HG03520 (cell line): ENCODE measurements at regions not wholly inside any gene's neighbourhood (a gene's known extent, or its start where the extent isn't known, plus 50 kb on each side); places are given as distances from the start of the nearest gene placed in this dataset.

ENCODE experiments used
- ATAC-seq: cut with Tn5 transposase; IDR thresholded peaks from one replicate; pipeline ENCODE4 v1.9.1; 2021; ENCODE audit warnings: mild to moderate bottlenecking, moderate library complexity; ENCODE audit not compliant: unreplicated experiment

DNA sequence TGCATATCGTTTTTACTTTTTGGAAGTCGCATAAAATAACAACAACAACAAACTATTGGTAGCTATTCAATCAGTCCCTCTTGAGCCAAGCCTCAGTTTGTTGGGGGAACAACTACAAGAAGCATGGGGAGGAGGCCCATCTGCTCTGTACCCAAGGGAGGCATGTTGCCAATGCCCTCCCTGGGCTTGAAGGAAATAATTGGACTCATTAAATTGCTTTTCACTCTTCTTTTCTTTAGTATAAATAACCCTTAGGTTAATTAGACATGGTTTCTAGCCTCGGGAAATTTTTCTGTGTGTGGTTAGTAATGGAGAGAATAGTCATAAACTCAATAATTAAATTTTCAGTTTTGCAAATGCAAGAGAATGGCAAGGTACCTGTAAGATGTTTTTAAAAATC lies 500.7 kb downstream of the TLE4 start:
- ATAC-seq: no peak

DNA sequence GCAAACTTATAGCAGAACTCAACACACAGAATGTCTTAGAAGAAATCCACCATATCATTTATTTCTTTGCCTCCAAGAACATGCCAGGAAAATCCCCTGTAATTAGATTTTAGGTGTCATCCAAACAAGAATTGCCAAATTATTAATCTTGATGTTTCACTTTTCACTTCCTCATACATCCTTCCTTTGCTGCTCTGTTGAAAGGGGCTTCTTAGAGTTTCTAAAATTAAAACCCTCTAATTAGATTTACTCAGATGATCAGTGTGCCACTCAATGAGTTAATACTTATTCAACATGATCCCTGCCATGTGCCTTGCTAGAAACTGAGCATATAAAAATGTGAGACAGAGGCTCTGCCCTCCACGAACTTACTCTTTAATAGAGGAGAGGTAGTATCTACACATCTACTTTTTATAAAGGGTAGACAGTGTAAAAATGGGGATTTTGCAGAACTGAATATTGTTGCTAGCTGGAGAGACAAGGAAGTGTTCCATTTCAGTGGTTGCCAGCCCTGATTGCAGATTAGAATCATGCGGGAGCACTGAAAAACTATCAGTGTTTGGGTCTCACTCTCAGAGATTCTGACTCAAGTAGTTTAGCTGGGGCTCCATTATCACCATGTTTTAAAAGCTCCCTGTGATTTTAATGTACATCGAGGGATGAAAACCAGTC lies 498.4 kb downstream of the TLE4 start:
- ATAC-seq: no peak

DNA sequence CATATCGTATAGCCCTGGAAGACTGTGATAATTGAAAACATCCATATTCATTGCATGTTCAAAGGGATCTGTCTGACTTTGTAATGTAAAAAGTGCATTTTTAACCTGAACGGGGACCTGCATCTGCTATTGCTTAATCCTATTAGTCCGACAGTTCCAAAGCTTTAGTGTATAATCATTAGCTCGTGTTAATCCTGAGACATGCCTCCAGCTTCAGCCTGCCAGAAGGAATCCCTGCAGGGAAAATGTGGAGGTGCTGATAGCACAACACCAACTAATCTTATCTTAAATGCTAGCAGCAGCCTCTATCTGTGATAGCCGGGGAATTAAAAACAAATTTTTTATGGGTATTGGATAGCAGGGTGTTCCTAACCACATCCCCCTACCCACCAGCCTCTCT lies 495.2 kb downstream of the TLE4 start:
- no peak for ATAC-seq

DNA sequence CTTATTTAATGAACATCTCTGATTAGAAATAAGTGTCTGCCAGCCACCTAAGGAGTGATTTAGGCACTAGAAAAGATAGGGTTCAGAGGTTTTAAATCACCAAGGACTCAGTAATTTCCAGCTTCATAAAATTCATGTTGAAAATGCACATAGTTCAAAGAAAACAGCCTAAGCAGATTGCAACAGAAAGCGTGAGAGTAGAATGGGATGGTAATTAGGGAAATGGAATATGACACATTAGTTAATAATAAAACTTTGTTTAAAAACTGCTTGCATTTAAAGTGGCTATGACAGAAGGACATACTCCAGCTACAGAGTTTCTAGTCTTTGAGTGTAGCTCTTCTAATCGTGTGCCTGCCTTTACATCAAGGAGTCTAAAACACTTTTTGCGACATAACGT lies 490.8 kb downstream of the TLE4 start:
- no peak for ATAC-seq

DNA sequence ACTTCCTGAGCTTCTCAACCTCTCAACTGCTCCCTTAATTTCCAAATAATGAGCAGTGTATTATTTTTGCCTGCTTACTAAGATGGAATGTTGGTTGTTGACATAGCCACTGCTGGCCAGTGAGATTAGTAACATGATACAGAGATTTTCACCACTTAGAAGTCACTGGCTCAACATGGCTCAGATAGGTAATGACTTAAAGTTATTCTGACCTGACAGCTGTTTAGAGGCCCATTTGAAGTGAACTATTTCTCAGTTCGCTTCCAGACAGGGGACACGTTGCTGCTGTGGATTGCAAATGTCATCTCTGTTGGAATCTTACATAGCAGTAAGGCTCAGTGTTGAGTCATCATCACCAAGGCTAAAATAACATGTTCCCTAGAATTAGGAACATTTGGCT lies 490.2 kb downstream of the TLE4 start:
- no peak for ATAC-seq

DNA sequence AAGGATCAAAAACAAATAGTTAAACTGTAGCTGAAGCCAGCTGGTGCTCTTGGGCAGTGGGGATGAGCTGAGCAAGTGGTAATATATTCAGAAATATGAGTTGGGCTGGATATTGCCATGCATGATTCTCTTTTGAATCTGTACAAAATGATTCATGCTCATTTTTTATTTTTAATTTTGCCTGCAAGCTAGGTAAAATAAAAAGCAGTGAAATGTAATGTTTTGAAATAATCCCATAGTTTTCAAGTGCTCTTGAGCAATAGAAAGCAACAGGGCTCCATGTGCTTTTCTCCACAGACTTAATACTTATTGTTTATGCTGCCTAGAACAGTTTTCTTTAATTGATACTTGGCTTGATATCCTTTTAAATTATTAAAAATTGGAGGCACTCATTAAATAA lies 489.3 kb downstream of the TLE4 start:
- ATAC-seq: no peak

DNA sequence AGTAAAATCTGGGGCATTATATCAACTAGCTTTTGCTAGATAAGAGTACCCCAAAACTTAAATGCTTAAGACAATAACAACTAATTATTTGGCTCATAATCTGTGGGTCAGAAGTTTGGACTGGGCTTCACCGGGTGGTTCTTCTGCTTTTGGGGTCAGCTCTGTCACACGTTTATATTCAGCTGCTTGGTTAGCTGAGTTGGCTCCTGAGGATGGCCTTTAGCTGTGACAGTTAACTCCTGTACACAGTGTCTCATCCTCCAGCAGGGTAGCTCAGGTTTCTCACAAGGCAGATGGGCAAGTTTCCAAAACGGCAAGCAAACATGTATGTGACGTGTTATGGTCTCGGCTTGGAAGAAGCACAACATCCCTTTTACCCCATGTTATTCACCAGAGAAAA lies 488.2 kb downstream of the TLE4 start:
- no peak for ATAC-seq

DNA sequence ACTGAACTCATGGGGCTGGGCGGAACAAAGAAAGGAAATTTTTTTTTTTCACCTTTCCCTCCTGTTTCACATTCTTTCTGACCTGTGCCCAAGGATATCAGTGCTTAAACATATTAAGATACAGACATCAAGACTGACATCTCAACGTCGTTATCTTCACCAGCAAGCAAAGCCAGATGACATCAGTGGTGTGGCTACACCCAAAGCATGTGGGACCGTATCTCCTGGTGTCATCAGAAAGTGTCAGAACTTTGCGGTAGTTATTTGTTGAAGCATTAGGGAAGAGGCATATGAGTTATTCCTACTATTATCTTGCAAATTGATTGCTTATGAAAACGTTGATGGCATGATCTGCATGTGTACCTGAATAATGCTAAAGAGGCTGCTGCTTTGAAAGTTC lies 487.4 kb downstream of the TLE4 start:
- no peak for ATAC-seq

DNA sequence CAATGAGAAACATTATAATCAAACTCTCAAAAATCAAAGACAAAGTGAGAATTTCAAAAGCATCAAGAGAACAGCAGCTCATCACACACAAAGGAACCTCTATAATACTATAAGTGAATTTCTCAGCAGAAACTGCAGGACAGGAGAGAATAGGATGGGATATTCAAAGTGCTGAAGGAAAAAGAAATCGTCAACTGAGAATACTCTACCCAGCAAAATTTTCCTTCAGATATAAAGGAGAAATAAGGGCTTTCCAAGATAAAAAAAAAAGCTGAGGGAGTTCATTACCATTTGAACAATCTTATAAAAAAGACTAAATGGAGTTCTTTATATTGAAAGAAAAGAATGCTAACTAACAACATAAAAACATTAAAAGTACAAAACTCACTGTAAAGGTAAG lies 481.1 kb downstream of the TLE4 start:
- ATAC-seq: no peak

DNA sequence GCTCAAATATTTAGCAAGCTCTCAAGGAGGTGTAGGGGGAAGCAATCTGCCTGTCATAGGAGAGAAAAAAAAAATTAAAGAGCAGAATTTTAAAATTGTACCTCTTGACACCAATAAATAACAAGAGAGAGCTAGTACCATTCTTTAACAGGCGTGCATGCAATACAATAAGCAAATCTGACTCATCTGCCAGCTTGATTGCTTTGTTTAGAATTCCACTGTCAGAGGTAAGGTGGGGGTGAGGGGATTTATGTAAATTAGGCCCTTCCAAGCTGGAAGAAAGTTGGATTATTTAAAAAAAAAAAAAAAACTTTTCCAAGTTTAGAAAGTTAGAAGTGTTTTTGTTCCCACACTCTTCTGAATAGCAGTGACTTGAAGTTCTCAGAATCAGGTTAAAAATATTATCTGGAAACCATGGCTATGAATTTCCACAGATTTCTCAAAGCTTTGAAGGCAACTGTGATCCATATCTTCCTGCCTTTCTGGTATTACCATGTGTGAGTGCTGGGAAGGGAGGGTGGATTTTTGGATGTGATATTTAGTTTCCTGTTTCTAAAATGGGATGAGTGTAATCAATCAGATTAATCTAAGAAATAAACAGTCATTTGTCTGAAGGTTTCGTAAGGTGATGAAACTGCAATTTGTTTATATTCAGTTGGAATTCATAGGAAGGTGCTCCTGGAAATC lies 477.5 kb downstream of the TLE4 start:
- no peak for ATAC-seq

DNA sequence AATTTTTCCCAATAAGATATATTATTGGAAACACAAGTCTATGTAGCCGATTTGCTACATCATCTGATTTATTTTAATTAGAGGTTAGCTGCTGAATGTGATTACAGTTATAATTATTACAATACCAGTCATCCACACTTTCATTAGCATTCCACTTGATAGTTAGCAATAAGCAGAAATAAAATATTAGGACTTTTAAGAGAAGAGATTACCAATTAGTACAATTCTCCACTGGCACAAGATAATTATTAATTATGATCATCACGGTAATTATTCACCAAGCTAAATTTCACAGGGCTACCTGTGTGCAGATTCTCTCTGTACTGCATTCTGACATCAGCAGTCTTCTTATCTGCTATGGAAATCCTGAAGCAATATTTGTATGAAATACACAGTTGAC lies 474.7 kb downstream of the TLE4 start:
- ATAC-seq: no peak

DNA sequence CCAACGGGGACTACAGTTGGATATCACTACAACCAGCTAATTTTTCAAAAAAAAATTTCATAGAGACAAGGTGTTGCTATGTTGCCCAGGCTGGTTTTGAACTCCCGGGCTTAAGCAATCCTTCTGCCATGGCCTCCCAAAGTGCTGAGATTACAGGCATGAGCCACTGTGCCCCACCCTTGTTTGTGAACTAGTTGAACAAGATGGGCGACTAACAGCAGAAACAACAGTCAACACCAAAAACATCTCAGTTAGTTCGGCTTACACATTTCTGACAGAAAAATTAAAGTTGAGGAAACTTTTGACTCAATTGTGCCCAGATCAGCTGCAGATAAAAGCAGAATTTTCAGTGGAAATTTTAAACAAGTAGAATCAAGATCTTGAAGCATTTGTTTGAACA lies 470.1 kb downstream of the TLE4 start:
- no peak for ATAC-seq

DNA sequence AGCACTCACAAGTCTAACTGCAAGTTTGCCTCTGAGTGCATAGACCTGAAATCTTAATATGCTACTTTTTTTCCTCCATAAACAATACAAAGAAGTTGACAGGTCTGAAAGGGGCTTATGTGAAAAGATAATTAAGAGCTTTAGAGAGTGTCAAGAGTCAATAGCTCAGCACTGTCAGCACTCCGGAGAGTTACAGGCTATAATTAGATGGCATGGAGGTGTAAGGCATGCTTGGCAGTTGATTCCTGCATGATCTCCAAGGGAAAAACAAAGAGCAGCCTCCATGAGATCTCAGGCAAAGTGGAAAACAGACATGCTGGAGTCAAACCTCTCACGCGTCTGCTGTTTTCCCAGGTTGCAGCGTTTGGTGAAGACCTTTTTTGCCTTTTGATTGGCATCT lies 468.7 kb downstream of the TLE4 start:
- ATAC-seq: no peak

DNA sequence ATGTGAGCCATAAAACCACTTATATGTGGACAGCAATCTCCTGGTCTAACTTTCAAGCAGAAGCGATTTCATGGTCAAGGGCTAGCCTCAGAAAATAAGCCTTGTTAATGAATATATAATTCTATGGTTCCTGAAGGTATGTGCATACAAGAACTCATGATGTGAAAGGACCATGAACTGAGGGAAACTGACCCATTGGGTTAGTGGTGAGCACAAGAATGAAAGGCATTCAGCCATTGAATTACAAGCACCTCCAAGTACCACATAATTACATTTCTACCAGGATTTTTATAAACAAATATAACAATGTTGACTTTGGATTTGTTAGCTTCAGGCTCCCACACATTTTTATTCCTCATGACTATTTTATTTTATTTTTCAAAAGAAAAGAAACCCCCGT lies 459.0 kb downstream of the TLE4 start:
- ATAC-seq: no peak

DNA sequence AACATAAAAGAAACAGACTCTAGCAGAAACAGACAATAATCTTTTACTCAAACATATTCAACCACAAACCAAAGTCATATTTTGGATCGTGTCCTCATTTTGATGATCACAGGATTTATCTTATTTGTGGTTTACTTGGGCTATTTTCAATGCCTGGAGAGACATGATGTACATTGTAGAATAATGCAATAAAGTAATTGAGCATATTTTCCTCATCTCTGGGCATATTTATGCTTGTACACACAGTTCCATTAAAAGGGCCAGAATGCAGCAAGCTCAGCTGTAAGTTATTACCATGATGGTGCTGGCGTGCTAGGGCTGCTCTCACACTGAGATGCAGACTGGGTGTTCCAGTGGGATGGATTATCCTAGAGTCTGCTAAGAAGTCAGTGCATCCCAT lies 456.7 kb downstream of the TLE4 start:
- ATAC-seq: no peak

DNA sequence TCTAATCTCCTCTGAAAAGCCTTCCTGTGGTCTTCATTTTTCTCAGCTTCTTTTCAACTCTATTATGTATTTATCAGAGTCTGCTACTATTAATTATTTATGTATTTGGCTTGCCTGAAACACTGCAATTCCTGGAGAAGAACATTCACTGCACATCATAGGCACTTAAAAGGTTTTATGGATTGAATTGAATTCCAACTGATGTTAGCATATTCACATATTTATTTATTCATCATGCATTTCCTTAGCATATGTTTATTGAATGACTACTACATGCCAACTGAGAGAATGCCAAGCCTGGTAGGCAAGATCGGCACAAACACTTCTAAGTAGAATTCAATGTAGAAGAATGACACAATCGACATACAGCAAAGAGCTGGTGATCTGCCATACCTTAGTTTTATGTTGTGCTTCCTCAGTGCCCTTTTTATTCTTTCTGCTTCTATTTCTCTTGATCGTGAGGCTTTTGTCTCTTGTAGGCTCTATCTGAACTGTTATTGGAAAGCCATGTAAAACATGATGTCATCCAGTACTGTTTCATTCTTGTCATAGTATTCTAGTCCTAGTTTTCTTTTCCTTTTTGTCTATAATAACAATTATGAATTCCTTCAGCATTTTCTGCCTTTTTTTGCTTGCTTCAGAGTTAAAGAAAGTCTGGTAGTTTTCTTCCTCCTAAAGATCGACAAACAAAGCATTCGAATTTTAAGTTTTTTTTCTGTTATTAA lies 454.2 kb downstream of the TLE4 start:
- ATAC-seq: no peak

DNA sequence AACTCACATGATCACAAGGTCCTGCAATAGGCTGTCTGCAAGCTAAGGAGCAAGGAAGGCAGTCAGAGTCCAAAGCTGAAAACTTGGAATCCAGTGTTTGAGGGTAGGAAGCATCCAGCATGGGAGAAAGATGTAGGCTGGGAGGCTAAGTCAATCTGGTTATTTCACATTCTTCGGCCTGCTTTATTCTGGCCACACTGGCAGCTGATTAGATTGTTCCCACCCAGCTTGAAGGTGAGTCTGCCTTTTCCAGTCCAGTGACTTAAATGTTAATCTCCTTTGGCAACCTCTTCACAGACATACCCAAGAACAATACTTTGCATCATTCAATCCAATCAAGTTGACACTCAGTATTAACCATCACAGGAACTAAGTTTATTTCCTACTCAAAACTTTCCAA lies 453.4 kb downstream of the TLE4 start:
- ATAC-seq: no peak

DNA sequence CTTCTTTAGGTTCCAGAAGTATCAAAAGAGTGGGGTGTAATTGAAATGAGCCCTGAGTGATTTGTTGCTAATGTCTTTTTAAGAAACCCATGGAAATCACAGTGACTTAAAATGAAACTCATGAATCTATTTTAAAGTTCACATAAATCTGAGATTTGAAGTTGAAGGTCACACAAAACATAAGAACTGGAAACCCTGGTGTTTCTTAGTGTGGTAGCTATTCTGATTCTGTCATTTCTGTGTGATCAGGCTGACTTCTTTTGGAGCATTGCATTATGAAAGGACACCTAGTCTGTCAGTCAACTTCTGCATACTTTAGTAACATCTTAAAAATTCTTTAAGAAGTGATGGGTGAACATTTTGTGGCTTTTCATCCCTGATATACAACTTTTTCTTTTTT lies 448.8 kb downstream of the TLE4 start:
- ATAC-seq: peak; percentile 70

DNA sequence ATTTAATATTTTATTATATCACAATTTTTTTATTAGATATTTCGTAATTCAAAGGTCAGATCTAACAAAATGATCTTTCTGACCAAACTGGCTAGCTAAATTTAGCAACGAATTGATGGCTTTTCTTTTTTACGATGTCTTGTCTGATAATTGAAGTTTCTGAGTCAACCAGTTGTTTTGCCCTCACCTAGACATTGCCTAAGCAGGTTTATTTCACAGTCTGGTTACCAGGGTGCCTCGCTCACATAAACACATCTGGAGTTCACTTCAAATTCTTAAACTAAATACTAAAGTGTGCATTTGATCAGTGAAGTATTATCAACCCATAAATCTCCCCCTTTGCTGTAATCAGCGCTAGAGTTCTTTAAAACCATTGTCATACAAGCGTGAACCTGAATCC lies 448.3 kb downstream of the TLE4 start:
- ATAC-seq: no peak

DNA sequence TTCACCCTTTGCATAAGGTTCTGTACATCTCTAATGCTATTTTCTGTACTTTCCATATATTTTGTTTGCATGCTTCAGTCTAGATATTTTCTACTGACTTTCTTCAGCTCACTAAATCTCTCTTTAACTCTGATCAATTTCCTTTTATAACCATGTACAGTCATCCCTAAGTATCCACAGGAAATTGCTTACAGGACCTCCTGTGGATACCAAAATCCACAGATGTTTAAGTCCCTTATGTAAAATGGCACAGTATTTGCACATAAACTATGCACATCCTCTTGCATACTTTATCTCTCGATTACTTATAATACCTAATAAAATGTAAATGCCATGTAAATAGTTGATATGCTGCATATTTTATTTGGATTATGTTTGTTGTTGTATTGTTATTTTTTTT lies 442.1 kb downstream of the TLE4 start:
- ATAC-seq: no peak

DNA sequence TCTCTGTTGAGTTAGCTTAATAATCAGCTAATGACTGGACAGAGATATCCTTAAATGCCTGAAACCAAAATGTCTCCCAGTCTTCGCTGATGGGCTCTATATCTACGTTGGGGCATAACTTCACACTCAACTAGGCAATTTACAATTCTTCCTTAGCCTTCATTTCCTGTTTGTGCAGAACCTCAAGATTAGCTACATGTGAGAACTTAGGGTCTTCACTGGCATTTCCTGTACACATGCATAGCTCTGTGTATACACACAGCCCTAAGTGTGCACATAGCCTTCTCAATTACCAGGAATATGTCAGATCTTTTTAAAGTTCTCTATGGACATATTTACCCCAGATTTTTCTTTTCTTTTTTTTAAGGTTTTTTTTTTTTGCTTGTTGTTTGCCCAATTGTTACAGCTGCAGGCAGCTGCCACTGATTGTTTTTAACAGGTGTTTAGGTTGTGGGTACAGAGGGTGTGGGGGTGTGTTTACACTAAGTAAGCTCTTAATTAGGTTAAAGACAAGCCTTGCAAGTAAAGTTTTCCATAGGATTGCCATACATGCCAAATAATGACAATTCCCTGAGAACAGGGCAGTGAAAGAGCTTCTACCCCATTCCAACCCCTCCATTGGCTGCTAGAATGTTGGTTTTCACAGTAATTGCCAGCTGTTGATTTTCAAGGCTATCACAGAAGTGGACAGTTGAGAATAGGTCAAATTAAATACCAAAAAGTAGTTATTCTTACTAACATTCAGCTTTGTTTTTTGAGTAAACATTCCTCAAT lies 441.0 kb downstream of the TLE4 start:
- ATAC-seq: no peak

DNA sequence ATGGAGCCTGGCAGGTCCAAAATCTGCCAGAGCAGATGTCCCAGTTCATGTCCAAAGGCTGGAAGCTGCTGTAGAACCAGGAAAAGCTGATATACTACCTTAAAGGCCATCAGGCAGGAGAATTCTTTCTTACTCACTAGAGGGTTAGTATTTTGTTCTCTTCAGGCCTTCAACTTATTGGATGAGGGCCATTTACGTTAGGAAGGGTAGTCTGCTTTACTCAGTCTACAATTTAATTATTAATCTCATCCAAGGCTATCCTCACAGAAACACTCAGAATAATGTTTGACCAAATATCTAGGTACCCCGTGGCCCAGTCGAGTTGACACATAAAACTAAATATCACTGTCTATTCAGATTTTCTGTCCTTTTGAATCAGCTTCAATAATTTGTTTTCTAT lies 437.4 kb downstream of the TLE4 start:
- ATAC-seq: no peak
